Endothelial cell (in vitro differentiated cells): ENCODE measurements at regions not wholly inside any gene's neighbourhood (a gene's known extent, or its start where the extent isn't known, plus 50 kb on each side); places are given as distances from the start of the nearest gene placed in this dataset.

Experiments used
- DNase-seq: peaks from one replicate; pipeline ENCODE4 v3.0.0; 2021; ENCODE audit warnings: low spot score
- H3K27ac Mint-ChIP-seq: one replicate; pipeline ENCODE4 v1.8.0; 2021; ENCODE audit warnings: mixed read lengths, inconsistent platforms; ENCODE audit not compliant: unreplicated experiment
- H3K27me3 Mint-ChIP-seq: one replicate; pipeline ENCODE4 v1.8.0; 2021; ENCODE audit warnings: mild to moderate bottlenecking, moderate library complexity, mixed read lengths, inconsistent platforms; ENCODE audit not compliant: unreplicated experiment
- H3K36me3 Mint-ChIP-seq: one replicate; pipeline ENCODE4 v1.8.0; 2021; ENCODE audit warnings: mild to moderate bottlenecking, low read depth, mixed read lengths, inconsistent platforms; ENCODE audit not compliant: unreplicated experiment
- H3K4me1 Mint-ChIP-seq: one replicate; pipeline ENCODE4 v1.8.0; 2021; ENCODE audit warnings: mild to moderate bottlenecking, mixed read lengths, inconsistent platforms; ENCODE audit not compliant: unreplicated experiment
- H3K4me3 Mint-ChIP-seq: one replicate; pipeline ENCODE4 v1.8.0; 2021; ENCODE audit warnings: mild to moderate bottlenecking, mixed read lengths, inconsistent platforms; ENCODE audit not compliant: unreplicated experiment
- H3K9me3 Mint-ChIP-seq: one replicate; pipeline ENCODE4 v1.8.0; 2021; ENCODE audit warnings: mixed read lengths, inconsistent platforms; ENCODE audit not compliant: unreplicated experiment
- CTCF ChIP-seq: fragments of 200-600 bp; sonication (generic); IDR thresholded peaks from one replicate; pipeline ENCODE4 v1.5.0; 2021; ENCODE audit warnings: antibody characterized with exemption; ENCODE audit not compliant: unreplicated experiment

GRCh38 chr20:52534616-52535015 is 343.0 kb upstream of the ZFP64 start:
- H3K4me1 Mint-ChIP-seq, result no peaks in the 10 kb centered on the region
- no peak for DNase-seq
- no peaks in the 10 kb centered on the region for H3K9me3 Mint-ChIP-seq
- no peak overlapping the region for H3K27ac Mint-ChIP-seq
- no peak for TF ChIP-seq CTCF
- no peaks in the 10 kb centered on the region for H3K27me3 Mint-ChIP-seq
- H3K36me3 Mint-ChIP-seq, result no peaks in the 10 kb centered on the region
- H3K4me3 Mint-ChIP-seq, result no peak overlapping the region

GRCh38 chr20:52533401-52533800 is 341.8 kb upstream of the ZFP64 start:
- H3K4me1 Mint-ChIP-seq, result no peaks in the 10 kb centered on the region
- H3K4me3 Mint-ChIP-seq, result no peak overlapping the region
- H3K27ac Mint-ChIP-seq, result no peak overlapping the region
- DNase-seq, result no peak
- TF ChIP-seq CTCF, result no peak
- H3K9me3 Mint-ChIP-seq, result no peaks in the 10 kb centered on the region
- H3K27me3 Mint-ChIP-seq, result no peaks in the 10 kb centered on the region
- H3K36me3 Mint-ChIP-seq, result no peaks in the 10 kb centered on the region

GRCh38 chr20:52532674-52533073 is 341.1 kb upstream of the ZFP64 start:
- Mint-ChIP-seq H3K9me3 (no peaks in the 10 kb centered on the region), H3K27me3 (no peaks in the 10 kb centered on the region), H3K4me1 (no peaks in the 10 kb centered on the region), H3K4me3 (no peak overlapping the region), H3K27ac (no peak overlapping the region), H3K36me3 (no peaks in the 10 kb centered on the region)
- no peak for TF ChIP-seq CTCF
- no peak for DNase-seq

- no peak for TF ChIP-seq CTCF
- no peaks in the 10 kb centered on the region for H3K4me1 Mint-ChIP-seq
- H3K36me3 Mint-ChIP-seq, result no peaks in the 10 kb centered on the region
- no peak overlapping the region for H3K4me3 Mint-ChIP-seq
- H3K27me3 Mint-ChIP-seq, result no peaks in the 10 kb centered on the region
- H3K9me3 Mint-ChIP-seq, result no peaks in the 10 kb centered on the region
- DNase-seq, result no peak
- H3K27ac Mint-ChIP-seq, result no peak overlapping the region
These were observed 339.0 kb upstream of the ZFP64 start for GRCh38 chr20:52530571-52530970.

- Mint-ChIP-seq H3K9me3 (no peaks in the 10 kb centered on the region), H3K4me1 (no peaks in the 10 kb centered on the region), H3K27me3 (no peaks in the 10 kb centered on the region), H3K36me3 (no peaks in the 10 kb centered on the region), H3K4me3 (no peak overlapping the region), H3K27ac (no peak overlapping the region)
- no peak for DNase-seq
- no peak for TF ChIP-seq CTCF
These were observed 338.2 kb upstream of the ZFP64 start for GRCh38 chr20:52529826-52530225.
